Astrocyte of the cerebellum (primary cell): ENCODE measurements at regions not wholly inside any gene's neighbourhood (a gene's known extent, or its start where the extent isn't known, plus 50 kb on each side); places are given as distances from the start of the nearest gene placed in this dataset.

Experiments used
- DNase-seq: peaks from one replicate; pipeline ENCODE4 v3.0.0-alpha.2; 2011; ENCODE audit warnings: low read depth
- H3K4me3 ChIP-seq: 2 replicates; pipeline ENCODE4 v1.5.1; 2011; ENCODE audit warnings: mild to moderate bottlenecking, low read depth, low read length, moderate library complexity
- in situ Hi-C: cut with HindIII; loops from 2 replicates; pipeline ENCODE4 v1.10.0; 2017; ENCODE audit warnings: low sequenced_read_pairs
- TF ChIP-seq, protein P1 (sequence below): IDR thresholded peaks from 2 replicates; pipeline ENCODE4 v1.5.1; 2012; ENCODE audit warnings: low read length, low read depth, moderate library complexity, mild to moderate bottlenecking; ENCODE audit errors: missing control alignments

DNA sequence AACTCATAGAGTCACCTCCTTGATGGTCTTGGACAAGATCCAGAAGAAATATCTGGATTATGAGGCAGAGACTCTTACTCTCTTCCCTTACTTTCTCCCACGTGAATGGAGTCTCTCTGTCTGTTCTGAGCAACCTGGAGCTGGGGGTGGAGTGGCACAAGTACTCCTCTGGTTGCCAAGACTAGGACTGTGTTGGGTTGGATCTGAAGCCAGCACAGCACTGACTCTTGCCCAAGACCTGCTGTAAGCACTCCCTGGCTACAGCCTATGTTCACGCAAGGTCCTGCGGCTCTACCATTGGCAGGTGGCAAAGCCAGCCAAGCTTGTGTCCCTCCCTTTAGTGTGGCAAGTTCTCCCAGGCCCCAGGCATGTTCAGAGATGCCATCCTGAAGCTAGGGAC is 488.2 kb upstream of the NRG3 start:
- TF ChIP-seq, protein P1, sequence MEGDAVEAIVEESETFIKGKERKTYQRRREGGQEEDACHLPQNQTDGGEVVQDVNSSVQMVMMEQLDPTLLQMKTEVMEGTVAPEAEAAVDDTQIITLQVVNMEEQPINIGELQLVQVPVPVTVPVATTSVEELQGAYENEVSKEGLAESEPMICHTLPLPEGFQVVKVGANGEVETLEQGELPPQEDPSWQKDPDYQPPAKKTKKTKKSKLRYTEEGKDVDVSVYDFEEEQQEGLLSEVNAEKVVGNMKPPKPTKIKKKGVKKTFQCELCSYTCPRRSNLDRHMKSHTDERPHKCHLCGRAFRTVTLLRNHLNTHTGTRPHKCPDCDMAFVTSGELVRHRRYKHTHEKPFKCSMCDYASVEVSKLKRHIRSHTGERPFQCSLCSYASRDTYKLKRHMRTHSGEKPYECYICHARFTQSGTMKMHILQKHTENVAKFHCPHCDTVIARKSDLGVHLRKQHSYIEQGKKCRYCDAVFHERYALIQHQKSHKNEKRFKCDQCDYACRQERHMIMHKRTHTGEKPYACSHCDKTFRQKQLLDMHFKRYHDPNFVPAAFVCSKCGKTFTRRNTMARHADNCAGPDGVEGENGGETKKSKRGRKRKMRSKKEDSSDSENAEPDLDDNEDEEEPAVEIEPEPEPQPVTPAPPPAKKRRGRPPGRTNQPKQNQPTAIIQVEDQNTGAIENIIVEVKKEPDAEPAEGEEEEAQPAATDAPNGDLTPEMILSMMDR: no peak
- no peak overlapping the region for H3K4me3 ChIP-seq
- in situ Hi-C loops: no loop called here
- DNase-seq: no peak

DNA sequence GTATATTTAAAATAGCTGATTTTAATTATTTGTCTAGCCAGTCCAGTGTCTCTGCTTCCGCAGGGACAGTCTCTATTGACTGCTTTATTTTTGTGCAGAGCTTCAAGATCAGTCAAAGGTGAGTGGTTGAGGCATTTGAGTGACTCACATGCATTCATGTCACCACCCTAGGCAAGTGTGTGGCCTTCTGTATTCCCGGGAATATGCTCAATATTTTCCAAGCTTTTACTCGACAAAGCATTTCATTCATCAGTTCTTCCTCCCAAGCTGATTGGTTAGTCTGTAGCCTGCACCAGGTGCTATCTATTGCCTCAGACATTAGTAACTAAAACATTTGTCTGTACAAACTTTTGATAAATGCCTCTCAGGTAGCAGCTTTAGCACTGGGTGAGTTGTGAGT is 471.5 kb upstream of the NRG3 start:
- TF ChIP-seq, protein P1: no peak
- in situ Hi-C loops: no loop called here
- H3K4me3 ChIP-seq: no peak overlapping the region
- DNase-seq: no peak

DNA sequence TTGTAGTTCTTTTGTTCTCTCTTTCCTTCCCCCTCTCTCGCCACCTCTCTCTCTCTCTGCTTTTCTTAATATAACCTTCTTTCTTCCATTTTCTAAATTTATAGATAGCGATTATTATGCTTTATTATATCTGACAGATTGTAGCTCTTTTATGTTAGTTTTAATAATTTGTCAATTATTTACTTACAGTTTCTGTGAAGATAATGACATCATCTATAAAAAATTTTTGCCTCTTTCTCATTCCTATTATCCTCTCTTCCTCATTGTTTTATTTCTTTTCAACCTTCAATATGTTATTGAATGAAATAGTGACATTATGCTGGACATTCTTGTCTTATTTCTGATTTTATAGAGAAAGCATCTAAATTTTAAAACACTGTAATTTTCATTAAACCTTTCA is 469.6 kb upstream of the NRG3 start:
- TF ChIP-seq, protein P1: no peak
- DNase-seq: no peak
- no peak overlapping the region for H3K4me3 ChIP-seq
- in situ Hi-C loops: no loop called here

GRCh38 chr10:81414038-81414437 is 461.0 kb upstream of the NRG3 start:
- TF ChIP-seq, protein P1: no peak
- in situ Hi-C loops: no loop called here
- no peak for DNase-seq
- H3K4me3 ChIP-seq: no peak overlapping the region

DNA sequence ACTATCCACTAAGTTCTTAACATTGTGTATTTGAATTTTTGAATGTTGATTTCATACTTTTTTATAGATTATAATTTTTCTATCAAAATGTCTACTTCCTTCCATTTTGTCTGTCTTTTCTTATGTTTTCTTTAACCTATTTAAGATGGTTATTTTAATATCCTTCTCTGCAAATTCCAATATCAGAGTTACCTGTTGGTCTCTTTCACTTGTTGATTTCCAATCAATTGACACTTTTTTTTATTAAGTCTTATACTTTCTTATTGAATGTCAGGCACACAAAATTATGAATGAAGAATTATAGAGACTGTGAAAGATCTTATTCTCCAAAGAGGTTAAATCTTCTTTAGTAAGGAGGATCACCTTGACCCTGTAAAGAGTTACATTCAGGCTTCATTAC is 448.3 kb upstream of the NRG3 start:
- no peak for DNase-seq
- TF ChIP-seq, protein P1: no peak
- no peak overlapping the region for H3K4me3 ChIP-seq
- in situ Hi-C loops: no loop called here

GRCh38 chr10:81428456-81429134 is 446.4 kb upstream of the NRG3 start:
- no peak overlapping the region for H3K4me3 ChIP-seq
- no peak for DNase-seq
- in situ Hi-C loops: no loop called here
- TF ChIP-seq, protein P1: no peak
